Skeletal muscle satellite cell (primary cell): ENCODE measurements at regions not wholly inside any gene's neighbourhood (a gene's known extent, or its start where the extent isn't known, plus 50 kb on each side); places are given as distances from the start of the nearest gene placed in this dataset.

ENCODE experiments used
- H3K27me3 ChIP-seq: 2 replicates; pipeline ENCODE4 v1.7.0; 2013; ENCODE audit warnings: low read length; ENCODE audit not compliant: control insufficient read depth, insufficient read depth
- H3K36me3 ChIP-seq: 2 replicates; pipeline ENCODE4 v1.7.0; 2013; ENCODE audit warnings: mild to moderate bottlenecking, control low read depth, low read length; ENCODE audit not compliant: insufficient read depth
- H3K4me1 ChIP-seq: 2 replicates; pipeline ENCODE4 v1.7.0; 2013; ENCODE audit warnings: low read length; ENCODE audit not compliant: control insufficient read depth, insufficient read depth
- H3K4me2 ChIP-seq: 2 replicates; pipeline ENCODE4 v1.7.0; 2013; ENCODE audit warnings: mild to moderate bottlenecking, low read length
- H3K4me3 ChIP-seq: 2 replicates; pipeline ENCODE4 v1.7.0; 2013; ENCODE audit warnings: low read length
- H3K9ac ChIP-seq: 2 replicates; pipeline ENCODE4 v1.7.0; 2013; ENCODE audit warnings: mild to moderate bottlenecking, low read depth, low read length, moderate library complexity
- H3K9me3 ChIP-seq: replicated peaks from 2 replicates; pipeline ENCODE4 v1.7.0; 2013; ENCODE audit warnings: mild to moderate bottlenecking, control low read depth, low read length

DNA sequence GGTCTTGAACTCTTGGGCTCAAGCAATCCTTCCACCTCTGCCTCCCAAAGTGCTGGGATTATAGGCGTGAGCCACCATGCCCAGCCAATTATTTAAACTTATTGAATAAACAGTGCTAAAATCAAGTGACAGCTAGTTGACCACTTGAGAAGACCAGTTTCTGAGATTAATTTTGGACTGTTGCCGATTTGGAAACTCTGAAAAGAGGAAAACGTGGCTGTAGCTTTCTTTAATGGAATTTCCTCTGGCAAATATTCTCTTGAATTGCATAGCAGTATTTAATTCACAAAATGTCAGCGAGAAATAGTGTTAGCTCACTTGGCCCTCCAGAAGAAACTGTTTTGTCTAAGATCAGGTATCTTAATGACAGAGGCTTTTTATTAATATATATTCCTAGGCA lies 754.5 kb downstream of the HDGFL1 start:
- H3K27me3 ChIP-seq: no peaks in the 10 kb centered on the region
- H3K9me3 ChIP-seq: no peaks in the 10 kb centered on the region
- H3K4me3 ChIP-seq: no peak overlapping the region
- H3K4me1 ChIP-seq: no peaks in the 10 kb centered on the region
- H3K4me2 ChIP-seq: no peak overlapping the region
- H3K9ac ChIP-seq: no peak overlapping the region
- no peaks in the 10 kb centered on the region for H3K36me3 ChIP-seq

DNA sequence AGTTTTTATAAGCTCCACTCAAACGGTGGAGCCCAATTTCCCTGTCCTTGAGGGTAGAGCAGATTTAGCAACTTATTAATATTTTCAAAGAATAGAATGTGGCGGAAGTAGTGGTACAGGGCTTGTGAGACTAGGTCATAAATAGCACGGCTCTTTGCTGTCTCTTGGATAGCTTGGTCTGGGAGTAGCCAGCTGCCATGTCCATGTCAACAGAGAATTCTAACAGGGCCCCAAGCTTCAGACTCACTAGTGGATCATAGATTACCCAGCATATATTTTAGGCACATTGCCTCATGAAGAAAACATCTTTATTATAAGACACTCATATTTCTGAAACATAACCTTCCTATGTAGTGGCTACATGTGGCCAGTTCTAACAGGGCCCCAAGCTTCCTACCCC lies 755.7 kb downstream of the HDGFL1 start:
- H3K4me1 ChIP-seq: no peaks in the 10 kb centered on the region
- H3K27me3 ChIP-seq: no peaks in the 10 kb centered on the region
- no peaks in the 10 kb centered on the region for H3K9me3 ChIP-seq

DNA sequence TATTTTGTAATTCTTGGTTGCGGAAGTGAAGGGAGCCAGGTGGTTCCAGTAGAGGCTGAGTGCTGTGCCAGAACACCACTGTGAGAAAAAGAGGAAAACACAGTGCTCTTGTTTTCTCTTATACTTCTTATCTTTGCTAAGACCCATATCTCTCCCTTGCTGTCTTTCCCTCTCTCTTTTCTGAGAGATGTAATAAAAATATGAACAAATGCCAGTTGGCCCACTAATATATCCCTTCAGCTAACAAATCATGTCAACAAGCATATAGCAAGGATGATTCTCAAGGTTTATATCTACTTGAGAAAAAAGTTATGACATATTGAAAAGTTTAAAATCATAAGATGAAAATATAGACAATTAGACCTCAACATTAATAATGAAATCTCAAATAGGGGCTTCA lies 758.3 kb downstream of the HDGFL1 start:
- Histone ChIP-seq H3K4me3 (no peak overlapping the region), H3K4me1 (no peaks in the 10 kb centered on the region), H3K9ac (no peak overlapping the region), H3K36me3 (no peaks in the 10 kb centered on the region), H3K27me3 (no peaks in the 10 kb centered on the region), H3K9me3 (no peaks in the 10 kb centered on the region), H3K4me2 (no peak overlapping the region)

More for the DNA sequence above, 755.7 kb downstream of the HDGFL1 start:
- H3K9ac ChIP-seq: no peak overlapping the region
- H3K4me2 ChIP-seq: no peak overlapping the region
- H3K36me3 ChIP-seq: no peaks in the 10 kb centered on the region
- no peak overlapping the region for H3K4me3 ChIP-seq

DNA sequence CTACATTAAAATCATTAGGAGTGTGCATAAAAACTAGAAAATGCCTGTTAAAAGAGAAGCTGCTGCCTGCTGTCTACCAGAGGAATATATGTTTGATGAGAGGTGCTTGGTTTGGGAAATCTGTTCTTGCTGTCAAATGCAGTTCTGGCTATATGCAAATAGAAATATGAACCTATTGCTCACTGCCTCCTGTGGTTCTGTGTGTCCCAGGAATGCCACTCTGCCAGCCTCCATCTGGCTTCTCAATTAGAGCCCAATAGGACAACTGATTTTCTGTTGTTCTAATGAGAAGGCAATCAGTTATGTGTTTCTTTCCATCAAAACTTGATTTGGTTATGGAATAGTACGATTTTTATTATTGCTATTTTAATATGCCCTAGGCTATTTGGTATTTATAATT lies 759.7 kb downstream of the HDGFL1 start:
- Histone ChIP-seq H3K9me3 (no peaks in the 10 kb centered on the region), H3K4me2 (no peak overlapping the region), H3K36me3 (no peaks in the 10 kb centered on the region), H3K27me3 (no peaks in the 10 kb centered on the region), H3K4me3 (no peak overlapping the region), H3K9ac (no peak overlapping the region), H3K4me1 (no peaks in the 10 kb centered on the region)

DNA sequence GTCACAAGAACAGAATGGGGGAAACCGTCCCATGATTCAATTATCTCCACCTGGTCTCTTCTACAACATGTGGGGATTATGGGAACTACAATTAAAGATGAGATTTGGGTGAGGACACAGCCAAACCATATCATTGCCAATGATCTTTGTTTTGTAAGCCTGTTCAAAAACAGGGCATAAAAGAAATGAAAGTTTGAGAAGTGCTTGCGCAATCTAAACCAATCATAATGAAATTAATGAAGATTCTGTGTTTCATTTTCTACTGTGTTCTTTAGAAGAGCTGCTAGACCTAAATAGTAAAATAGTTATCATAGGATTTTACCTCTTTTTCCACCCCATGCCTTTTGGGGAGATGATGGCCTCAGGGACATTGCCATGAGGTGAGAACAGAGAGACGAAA lies 761.3 kb downstream of the HDGFL1 start:
- no peaks in the 10 kb centered on the region for H3K36me3 ChIP-seq
- no peak overlapping the region for H3K4me2 ChIP-seq
- H3K4me3 ChIP-seq: no peak overlapping the region
- H3K4me1 ChIP-seq: no peaks in the 10 kb centered on the region
- H3K9ac ChIP-seq: no peak overlapping the region
- H3K9me3 ChIP-seq: no peaks in the 10 kb centered on the region
- no peaks in the 10 kb centered on the region for H3K27me3 ChIP-seq

DNA sequence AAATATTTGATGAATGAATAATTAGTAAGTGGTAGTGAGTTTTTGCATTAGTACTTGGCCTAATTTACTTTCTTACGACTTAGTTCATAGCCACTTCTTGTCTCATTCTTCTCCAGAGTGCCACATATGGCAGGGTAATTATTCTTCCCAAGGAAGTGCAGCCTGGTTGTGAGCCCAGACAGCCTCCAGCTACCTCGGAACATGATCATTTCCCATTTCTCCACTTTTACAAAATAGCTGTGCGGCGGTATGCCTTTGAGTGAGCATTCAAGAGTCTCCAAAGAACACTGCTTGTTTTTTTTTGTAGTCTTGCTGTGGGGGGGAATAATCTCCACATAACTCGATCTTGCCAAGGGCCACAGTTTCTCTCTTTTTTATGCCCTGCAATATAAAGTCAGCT lies 765.0 kb downstream of the HDGFL1 start:
- no peak overlapping the region for H3K9ac ChIP-seq
- H3K36me3 ChIP-seq: no peaks in the 10 kb centered on the region
- no peaks in the 10 kb centered on the region for H3K27me3 ChIP-seq
- H3K4me3 ChIP-seq: no peak overlapping the region
- H3K4me2 ChIP-seq: no peak overlapping the region
- H3K4me1 ChIP-seq: no peaks in the 10 kb centered on the region
- H3K9me3 ChIP-seq: no peaks in the 10 kb centered on the region

DNA sequence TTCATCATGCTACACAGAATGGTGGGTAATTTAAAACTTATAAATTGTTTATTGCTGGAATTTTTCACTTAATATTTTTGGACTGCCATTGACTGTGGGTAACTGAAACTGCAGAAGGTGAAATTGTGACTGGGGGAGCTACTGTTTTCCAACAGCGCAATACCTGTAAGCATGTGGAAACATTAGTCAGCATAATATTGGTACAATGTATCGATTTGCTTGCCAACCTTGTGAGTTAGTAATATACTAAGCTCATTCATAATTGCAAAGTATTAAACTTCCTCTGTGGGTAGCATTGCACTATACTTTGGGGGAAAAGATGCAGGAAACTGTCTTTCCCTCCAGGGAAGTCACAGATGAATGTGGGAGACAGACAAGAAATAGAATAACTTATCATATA lies 766.5 kb downstream of the HDGFL1 start:
- Histone ChIP-seq H3K4me2 (no peak overlapping the region), H3K36me3 (no peaks in the 10 kb centered on the region), H3K4me3 (no peak overlapping the region), H3K27me3 (no peaks in the 10 kb centered on the region), H3K9me3 (no peaks in the 10 kb centered on the region), H3K4me1 (no peaks in the 10 kb centered on the region), H3K9ac (no peak overlapping the region)

DNA sequence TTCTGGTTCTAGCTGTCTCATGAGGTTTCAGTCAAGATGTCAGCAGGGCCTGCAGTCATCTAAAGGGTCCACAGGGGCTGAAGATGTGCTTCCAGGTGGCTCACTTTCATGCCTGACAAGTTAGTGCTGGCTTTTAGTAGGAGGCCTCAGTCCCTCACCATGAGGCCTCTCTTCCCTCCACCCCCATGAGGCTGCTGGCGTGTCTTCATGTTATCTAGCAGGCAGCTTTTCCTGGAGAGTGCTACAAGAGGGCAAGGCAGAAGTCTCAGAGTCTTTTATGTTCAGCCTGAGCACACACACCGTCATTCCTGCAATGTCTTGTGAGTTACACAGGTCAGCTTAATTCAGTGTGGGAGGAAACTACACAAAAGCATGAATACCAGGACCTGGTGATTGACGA lies 769.9 kb downstream of the HDGFL1 start:
- H3K9me3 ChIP-seq: no peaks in the 10 kb centered on the region
- H3K4me2 ChIP-seq: no peak overlapping the region
- H3K4me3 ChIP-seq: no peak overlapping the region
- H3K36me3 ChIP-seq: no peaks in the 10 kb centered on the region
- no peaks in the 10 kb centered on the region for H3K27me3 ChIP-seq
- H3K9ac ChIP-seq: no peak overlapping the region
- no peaks in the 10 kb centered on the region for H3K4me1 ChIP-seq

DNA sequence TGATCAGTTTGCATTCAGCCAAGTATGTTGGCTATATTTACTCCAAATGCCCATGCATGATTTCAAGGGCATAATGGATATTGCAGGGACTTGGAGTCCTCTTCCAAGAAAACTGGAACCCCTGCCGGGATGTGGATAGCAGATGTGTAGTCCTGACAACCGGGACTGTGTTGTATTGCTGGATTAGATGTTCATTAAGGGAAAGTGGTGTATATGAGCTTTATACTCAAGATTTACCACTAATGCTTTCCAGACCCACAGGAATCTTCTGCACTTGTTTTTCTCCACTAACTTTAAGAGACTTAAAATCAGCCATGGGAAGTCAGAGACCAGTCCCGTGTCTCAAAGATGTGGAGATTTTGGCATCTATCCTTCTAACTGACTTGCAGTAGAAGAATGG lies 770.9 kb downstream of the HDGFL1 start:
- H3K4me2 ChIP-seq: no peak overlapping the region
- H3K4me1 ChIP-seq: no peaks in the 10 kb centered on the region
- H3K9ac ChIP-seq: no peak overlapping the region
- no peaks in the 10 kb centered on the region for H3K36me3 ChIP-seq
- H3K4me3 ChIP-seq: no peak overlapping the region
- H3K9me3 ChIP-seq: no peaks in the 10 kb centered on the region
- H3K27me3 ChIP-seq: no peaks in the 10 kb centered on the region

DNA sequence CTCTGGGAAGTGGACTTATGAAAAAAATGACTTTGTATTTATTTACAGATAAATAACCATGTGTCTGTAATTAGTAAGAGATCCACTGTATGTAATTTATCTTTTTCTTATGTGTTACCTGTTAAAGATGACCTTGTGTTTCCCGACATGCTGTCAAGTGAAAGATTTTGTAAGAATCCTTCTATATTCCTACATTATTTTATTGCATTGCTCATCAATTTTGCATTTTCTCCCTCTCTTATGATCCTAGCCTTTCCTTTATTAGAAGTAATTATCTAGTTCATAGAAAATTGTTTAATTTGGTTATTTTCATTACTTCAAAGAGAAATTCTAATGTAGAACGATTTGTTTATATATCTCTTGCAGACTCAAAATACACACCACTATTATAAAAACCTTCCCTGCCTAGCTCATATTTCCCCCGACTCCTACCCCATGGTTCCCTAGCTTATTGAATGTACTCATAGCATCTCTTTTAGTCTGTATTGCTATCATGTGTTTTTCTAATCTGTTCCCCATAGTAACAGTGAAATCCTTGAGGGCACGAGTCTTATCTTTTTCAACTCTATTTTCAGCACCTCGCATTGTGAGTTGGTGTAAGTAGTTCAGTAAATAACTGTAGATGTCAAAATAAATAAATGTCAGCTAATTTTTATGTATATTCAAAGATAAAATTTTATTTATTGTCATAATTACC lies 774.4 kb downstream of the HDGFL1 start:
- Histone ChIP-seq H3K4me1 (no peaks in the 10 kb centered on the region), H3K9ac (no peak overlapping the region), H3K36me3 (no peaks in the 10 kb centered on the region), H3K27me3 (no peaks in the 10 kb centered on the region), H3K4me2 (no peak overlapping the region), H3K9me3 (no peaks in the 10 kb centered on the region), H3K4me3 (no peak overlapping the region)

DNA sequence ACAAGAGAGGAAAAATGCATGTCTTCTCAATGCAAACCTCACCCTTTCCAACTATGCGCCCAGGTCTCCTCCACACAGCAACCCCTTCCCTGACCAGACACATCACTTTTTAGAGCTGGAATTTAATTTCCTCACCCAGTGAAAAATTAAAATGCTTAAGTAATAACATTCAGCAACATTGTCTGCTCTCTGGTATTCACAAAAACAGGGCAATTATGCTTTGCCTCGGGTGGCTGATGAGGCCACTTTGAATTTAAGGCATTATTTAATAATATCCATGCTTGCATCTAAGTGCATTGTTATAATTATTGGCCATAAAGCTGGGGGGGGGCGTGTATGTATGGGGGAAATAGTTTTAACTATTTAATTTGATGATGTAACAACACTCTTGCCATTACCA lies 777.8 kb upstream of the NRSN1 start:
- H3K36me3 ChIP-seq: no peaks in the 10 kb centered on the region
- H3K4me3 ChIP-seq: no peak overlapping the region
- H3K4me1 ChIP-seq: peaks cover 13% of the 10 kb centered on the region
- no peaks in the 10 kb centered on the region for H3K9me3 ChIP-seq
- H3K9ac ChIP-seq: no peak overlapping the region
- H3K27me3 ChIP-seq: no peaks in the 10 kb centered on the region
- no peak overlapping the region for H3K4me2 ChIP-seq

DNA sequence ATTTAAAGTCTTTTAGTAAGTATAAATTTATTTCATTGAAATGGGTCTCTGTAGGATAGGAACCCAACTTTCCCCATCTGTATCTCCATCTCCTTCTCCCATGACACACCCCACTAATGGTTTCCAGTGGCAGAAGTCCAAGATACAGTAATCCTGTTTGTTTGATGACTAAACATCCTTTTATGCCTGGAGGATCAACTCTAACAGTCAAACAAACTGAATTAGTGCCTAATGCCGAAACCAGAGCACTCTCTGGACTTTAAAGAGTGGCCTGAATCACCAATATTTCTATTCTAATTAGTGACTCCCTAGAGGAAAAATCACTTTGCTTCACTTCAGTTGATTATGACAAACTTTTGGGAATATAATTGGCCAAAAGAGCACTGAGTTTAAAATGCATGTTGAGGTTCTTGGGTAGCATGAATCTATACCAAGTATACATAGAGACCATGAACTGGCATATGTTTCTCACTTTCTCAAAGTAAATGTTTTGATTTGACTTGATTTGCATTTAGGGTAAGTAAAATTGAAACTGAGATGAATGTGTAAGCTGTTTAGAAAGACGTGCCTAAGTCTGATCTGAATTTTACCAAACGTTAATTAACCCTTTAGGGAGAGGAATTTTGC lies 776.4 kb upstream of the NRSN1 start:
- H3K27me3 ChIP-seq: no peaks in the 10 kb centered on the region
- no peaks in the 10 kb centered on the region for H3K9me3 ChIP-seq
- H3K9ac ChIP-seq: no peak overlapping the region
- peak overlapping the region; percentile 46 for H3K4me2 ChIP-seq
- no peaks in the 10 kb centered on the region for H3K36me3 ChIP-seq
- no peak overlapping the region for H3K4me3 ChIP-seq
- peaks cover 13% of the 10 kb centered on the region for H3K4me1 ChIP-seq
